HL-60 (cell line): ENCODE measurements at regions not wholly inside any gene's neighbourhood (a gene's known extent, or its start where the extent isn't known, plus 50 kb on each side); places are given as distances from the start of the nearest gene placed in this dataset.

ENCODE experiments used
- DNase-seq, 2 experiments: peaks; one replicate each; pipeline ENCODE4 v3.0.0-alpha.2; 2010 to 2020; ENCODE audit warnings: low read depth in 1 of 2, low spot score in 1 of 2
- H3K27ac ChIP-seq: fragments of 250-450 bp; sonication (Bioruptor Pico); replicated peaks from 2 replicates; pipeline ENCODE4 v1.5.1; 2020; ENCODE audit warnings: mild to moderate bottlenecking, moderate library complexity
- H3K27me3 ChIP-seq: fragments of 250-450 bp; sonication (Bioruptor Pico); 2 replicates; pipeline ENCODE4 v1.5.1; 2021; ENCODE audit warnings: mild to moderate bottlenecking, moderate library complexity; ENCODE audit not compliant: insufficient read depth, poor library complexity, severe bottlenecking
- H3K4me3 ChIP-seq: replicated peaks from 2 replicates; pipeline ENCODE4 v1.5.1; 2011; ENCODE audit warnings: mild to moderate bottlenecking, control low read depth, low read length; ENCODE audit not compliant: insufficient read depth
- CTCF ChIP-seq: IDR thresholded peaks from one replicate; pipeline ENCODE4 v1.5.1; 2011; ENCODE audit warnings: low read length, control low read depth, inconsistent platforms; ENCODE audit not compliant: insufficient read depth
- GABPA ChIP-seq: IDR thresholded peaks from 2 replicates; pipeline ENCODE4 v1.6.1; 2012; ENCODE audit warnings: low read depth
- POLR2AphosphoS5 ChIP-seq: IDR thresholded peaks from 2 replicates; pipeline ENCODE4 v1.6.1; 2012; ENCODE audit warnings: low read depth
- SPI1 ChIP-seq: IDR thresholded peaks from 2 replicates; pipeline ENCODE4 v1.6.1; 2012; ENCODE audit warnings: low read depth, mild to moderate bottlenecking, borderline replicate concordance
- TF ChIP-seq, protein P1 (sequence below): IDR thresholded peaks from 2 replicates; pipeline ENCODE4 v1.6.1; 2012; ENCODE audit warnings: low read depth; ENCODE audit not compliant: insufficient replicate concordance

GRCh38 chr10:57605948-57606485 is 661.7 kb downstream of the IPMK start:
- no peak for TF ChIP-seq CTCF

DNA sequence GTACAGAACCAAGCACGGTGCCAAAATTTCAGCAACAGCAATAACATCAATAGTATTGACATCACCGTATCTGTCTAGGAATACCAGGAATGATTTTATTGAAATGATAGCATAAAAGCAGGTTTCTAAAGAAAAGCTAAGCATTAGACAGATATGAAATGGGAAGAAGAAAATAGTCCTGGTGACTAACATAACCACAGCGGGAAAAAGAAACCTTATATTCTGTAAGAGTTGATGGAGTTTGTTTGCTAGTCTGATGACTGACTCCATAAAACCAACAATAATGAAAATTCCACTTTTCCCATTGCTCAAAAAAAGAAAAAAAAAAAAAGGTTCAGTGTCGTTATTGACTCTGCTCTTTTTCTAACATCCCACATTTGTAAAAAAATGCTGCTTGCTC is 668.3 kb downstream of the IPMK start:
- Histone ChIP-seq H3K27me3 (no peaks in the 10 kb centered on the region), H3K4me3 (no peak overlapping the region), H3K27ac (no peak overlapping the region)
- no peak for TF ChIP-seq GABPA
- TF ChIP-seq, protein P1, sequence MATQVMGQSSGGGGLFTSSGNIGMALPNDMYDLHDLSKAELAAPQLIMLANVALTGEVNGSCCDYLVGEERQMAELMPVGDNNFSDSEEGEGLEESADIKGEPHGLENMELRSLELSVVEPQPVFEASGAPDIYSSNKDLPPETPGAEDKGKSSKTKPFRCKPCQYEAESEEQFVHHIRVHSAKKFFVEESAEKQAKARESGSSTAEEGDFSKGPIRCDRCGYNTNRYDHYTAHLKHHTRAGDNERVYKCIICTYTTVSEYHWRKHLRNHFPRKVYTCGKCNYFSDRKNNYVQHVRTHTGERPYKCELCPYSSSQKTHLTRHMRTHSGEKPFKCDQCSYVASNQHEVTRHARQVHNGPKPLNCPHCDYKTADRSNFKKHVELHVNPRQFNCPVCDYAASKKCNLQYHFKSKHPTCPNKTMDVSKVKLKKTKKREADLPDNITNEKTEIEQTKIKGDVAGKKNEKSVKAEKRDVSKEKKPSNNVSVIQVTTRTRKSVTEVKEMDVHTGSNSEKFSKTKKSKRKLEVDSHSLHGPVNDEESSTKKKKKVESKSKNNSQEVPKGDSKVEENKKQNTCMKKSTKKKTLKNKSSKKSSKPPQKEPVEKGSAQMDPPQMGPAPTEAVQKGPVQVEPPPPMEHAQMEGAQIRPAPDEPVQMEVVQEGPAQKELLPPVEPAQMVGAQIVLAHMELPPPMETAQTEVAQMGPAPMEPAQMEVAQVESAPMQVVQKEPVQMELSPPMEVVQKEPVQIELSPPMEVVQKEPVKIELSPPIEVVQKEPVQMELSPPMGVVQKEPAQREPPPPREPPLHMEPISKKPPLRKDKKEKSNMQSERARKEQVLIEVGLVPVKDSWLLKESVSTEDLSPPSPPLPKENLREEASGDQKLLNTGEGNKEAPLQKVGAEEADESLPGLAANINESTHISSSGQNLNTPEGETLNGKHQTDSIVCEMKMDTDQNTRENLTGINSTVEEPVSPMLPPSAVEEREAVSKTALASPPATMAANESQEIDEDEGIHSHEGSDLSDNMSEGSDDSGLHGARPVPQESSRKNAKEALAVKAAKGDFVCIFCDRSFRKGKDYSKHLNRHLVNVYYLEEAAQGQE = no peak
- no peak for TF ChIP-seq SPI1
- TF ChIP-seq POLR2AphosphoS5 = no peak
- no peak for TF ChIP-seq CTCF
- DNase-seq = no peak

More at GRCh38 chr10:57605948-57606485, 661.7 kb downstream of the IPMK start:
- Histone ChIP-seq H3K27me3 (no peaks in the 10 kb centered on the region), H3K27ac (no peak overlapping the region), H3K4me3 (no peak overlapping the region)
- DNase-seq = no peak

GRCh38 chr10:57593983-57594573 is 673.6 kb downstream of the IPMK start:
- Histone ChIP-seq H3K4me3 (no peak overlapping the region), H3K27ac (no peak overlapping the region), H3K27me3 (no peaks in the 10 kb centered on the region)
- TF ChIP-seq CTCF (no peak), POLR2AphosphoS5 (no peak), GABPA (no peak), SPI1 (no peak)
- TF ChIP-seq, protein P1 = no peak
- DNase-seq = no peak

- peak in 1 of 2 experiments; percentile 4 for DNase-seq
- TF ChIP-seq POLR2AphosphoS5 (no peak), GABPA (no peak), SPI1 (no peak), CTCF (no peak)
- TF ChIP-seq, protein P1 = no peak
- H3K27ac ChIP-seq = no peak overlapping the region
- no peak overlapping the region for H3K4me3 ChIP-seq
- no peaks in the 10 kb centered on the region for H3K27me3 ChIP-seq
These were observed 687.8 kb downstream of the IPMK start for GRCh38 chr10:57579926-57580325.
